NCI-H1092 treated with DMSO at 0.1 percent for 48 hours (cell line): ENCODE measurements at regions not wholly inside any gene's neighbourhood (a gene's known extent, or its start where the extent isn't known, plus 50 kb on each side); places are given as distances from the start of the nearest gene placed in this dataset.
"Not testable (repeated sequence)": the region's sequence is repeated elsewhere in the genome, so short reads cannot be mapped to it uniquely, and the experiment has no call there.

Experiments
- DNase-seq: peaks from one replicate; lab custom pipeline; 2025; lab: John Stamatoyannopoulos, UW

- DNase-seq, result no peak
These were observed 237.2 kb downstream of the ASMT start for GRCh38 chrX:1852082-1852481.

GRCh38 chrX:1853447-1853846 is 238.6 kb downstream of the ASMT start:
- no peak for DNase-seq

DNA sequence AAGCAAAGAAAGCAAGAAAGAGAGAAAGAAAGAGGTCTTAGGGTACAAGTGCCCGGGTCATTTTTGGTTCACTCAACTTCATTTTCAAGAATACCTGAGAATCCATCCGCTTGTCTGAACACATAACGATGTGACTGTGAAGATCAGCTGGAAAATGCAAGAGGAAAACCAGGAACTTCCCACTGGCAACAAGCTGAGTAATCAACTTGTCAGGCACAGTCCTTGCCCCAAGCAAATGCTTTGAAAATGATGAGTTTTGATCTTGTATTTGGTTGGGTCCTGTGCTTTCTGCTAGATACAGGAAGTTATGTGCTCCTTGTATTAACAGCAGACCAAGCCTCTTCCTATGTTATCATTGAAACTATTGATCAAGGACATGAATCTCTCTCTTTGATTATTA is 239.1 kb downstream of the ASMT start:
- DNase-seq, result no peak

- DNase-seq, result not testable (repeated sequence)
These were observed 240.0 kb downstream of the ASMT start for GRCh38 chrX:1854861-1855260.

DNA sequence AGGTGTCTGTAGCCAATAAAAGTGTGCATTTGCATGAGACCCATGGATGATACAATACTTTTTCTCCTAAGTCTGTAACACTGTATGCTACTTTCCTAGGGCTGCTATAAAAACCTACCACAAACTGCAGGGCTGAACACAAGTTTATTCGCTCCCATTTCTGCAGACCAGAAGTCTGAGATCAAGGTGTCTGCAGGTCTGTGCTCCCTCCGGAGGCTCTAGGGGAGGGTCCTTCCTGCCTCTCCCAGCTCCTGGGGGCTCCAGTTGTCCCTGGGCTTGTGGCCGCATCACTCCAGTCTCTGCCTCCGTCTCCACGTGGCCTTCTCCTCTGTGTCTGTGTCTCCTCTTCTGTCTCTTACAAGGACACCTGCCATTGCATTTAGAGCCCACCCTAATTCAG is 244.4 kb downstream of the ASMT start:
- not testable (repeated sequence) for DNase-seq

DNA sequence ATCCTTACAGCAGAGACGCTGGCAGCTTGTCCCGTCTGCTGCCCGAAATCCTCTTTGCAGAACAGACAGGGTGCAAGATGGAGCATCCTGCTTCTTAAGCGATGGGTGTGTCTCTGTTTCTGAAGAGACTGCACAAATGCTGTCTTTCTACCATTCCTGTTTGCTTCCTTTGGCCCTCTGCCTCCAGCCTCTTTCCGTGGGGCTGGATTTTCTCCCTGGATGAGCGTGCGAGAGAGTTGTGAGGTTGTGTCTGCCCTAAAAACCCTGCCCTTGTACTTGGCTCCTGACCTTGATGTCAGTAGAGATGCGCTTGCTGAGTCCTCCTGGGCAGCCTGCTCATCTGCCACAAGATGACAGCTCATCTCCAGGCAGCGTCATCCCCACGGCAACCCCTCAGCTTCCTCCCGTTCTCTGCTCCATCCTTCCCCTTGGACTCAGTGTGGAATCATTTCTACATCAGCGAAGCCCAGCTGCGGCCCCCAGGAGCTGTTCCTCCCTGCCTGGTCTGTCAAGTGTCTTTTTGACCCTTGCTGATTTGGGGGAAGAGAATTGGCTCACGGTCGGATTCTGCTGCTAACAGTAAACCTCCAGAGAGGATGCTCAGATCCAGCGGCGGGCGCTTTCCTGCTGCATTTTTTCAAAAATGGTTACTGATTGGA is 246.2 kb downstream of the ASMT start:
- no peak for DNase-seq

DNA sequence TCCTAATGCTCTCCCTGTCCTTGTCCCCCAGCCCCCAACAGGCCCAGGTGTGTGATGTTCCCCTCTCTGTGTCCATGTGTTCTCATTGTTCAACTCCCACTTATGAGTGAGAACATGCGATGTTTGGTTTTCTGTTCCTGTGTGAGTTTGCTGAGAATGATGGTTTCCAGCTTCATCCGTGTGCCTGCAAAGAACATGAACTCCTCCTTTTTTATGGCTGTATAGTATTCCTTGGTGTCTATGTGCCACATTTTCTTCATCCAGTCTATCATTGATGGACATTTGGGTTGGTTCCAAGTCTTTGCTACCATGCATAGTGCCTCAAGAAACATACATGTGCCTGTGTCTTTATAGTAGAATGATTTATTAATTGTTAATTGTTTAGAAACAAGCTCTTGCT is 249.1 kb downstream of the ASMT start:
- DNase-seq, result not testable (repeated sequence)

DNA sequence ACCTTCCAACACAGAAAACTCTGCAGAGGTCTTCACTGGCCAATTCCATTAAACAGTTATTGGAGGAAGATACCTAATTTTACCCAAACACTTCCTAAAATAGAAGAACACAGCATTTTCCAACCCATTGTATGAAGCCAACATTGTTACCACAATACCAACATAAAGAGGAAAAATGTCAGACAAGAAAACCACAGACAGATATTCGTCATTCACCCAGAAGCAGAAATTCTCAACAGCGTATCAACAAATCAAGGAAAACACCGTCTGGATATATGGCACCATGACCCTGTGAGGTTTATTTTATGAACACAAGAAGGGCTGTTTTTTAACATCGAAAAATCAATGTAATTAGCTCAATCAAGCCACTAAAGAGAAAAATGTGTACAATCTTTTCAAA is 255.6 kb downstream of the ASMT start:
- DNase-seq, result no peak

- no peak for DNase-seq
These were observed 257.0 kb downstream of the ASMT start for GRCh38 chrX:1871887-1872286.

GRCh38 chrX:1873671-1874070 is 258.8 kb downstream of the ASMT start:
- DNase-seq, result no peak

DNA sequence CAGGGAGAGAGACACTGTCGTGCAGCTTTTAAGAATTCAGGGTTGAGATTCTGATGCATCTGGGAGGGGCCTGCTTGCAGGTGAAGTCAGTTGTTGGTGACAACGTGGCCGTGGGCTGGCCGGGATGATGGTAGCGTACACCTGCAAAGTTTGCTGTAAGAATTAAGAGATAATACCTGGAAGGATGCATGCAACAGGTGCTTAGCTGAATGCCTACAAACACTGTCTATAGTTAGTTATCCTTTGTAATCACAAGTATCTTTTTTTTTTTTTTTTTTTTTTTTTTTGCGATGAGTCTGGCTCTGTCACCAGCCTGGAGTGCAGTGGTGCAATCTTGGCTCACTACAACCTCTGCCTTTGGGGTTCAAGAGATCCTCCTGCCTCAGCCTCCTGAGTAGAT is 259.6 kb downstream of the ASMT start:
- no peak for DNase-seq

DNA sequence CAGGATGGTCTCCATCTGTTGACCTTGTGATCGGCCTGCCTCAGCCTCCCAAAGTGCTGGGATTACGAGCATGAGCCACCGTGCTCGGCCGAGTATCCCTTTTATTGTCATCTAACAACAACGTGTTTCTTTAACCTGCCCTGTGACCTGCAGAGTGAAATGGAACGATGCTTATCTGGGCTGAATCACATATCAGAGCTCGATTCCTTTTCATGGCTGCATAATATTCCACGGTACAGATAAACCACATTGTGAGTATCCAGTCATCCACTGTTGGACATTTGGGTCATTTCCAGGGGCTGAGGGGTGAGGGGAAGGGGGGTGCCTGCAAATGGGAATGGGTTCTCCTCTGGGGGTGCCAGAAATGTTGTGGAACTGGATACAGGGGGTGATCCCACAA is 260.0 kb downstream of the ASMT start:
- no peak for DNase-seq

GRCh38 chrX:1876041-1876440 is 261.2 kb downstream of the ASMT start:
- DNase-seq, result no peak

- DNase-seq, result no peak
These were observed 262.9 kb downstream of the ASMT start for GRCh38 chrX:1877780-1878179.

GRCh38 chrX:1880884-1881817 is 266.3 kb downstream of the ASMT start:
- DNase-seq, result not testable (repeated sequence)

- DNase-seq, result no peak
These were observed 268.9 kb downstream of the ASMT start for GRCh38 chrX:1883772-1884171.

DNA sequence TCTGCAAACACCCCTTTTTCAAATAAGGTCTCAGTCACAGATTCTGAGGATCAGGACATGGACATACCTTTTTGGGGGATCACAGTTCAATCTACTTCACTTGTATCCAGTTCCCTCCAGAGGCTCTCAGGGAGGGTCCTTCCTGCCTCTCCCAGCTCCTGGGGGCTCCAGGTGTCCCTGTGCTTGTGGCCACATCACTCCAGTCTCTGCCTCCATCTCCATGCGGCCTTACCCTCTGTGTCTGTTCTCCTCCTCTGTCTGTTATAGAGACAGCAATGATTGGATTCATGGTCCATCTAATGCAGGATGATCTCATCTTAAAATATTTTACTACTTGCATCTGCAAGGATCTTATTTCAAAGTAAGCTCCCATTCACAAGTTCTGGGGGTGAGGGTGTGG is 269.6 kb downstream of the ASMT start:
- no peak for DNase-seq

GRCh38 chrX:1885116-1885515 is 270.3 kb downstream of the ASMT start:
- DNase-seq, result no peak

DNA sequence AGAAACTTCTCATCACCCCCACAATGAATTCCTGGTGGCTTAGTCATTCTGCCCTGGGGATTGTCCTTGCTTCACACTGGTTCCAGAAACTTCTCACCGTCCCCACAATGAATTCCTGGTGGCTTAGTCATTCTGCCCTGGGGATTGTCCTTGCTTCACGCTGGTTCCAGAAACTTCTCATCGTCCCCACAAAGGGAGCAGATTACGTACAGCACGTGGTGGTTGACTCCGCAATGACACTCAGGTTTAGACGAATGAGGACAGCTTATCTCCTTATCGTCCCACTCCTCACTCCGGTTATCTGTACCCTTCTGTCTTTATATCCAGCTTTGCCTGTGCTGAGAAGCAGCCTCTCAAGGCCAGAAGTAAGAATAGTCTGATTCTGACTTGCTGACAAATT is 273.4 kb downstream of the ASMT start:
- not testable (repeated sequence) for DNase-seq

DNA sequence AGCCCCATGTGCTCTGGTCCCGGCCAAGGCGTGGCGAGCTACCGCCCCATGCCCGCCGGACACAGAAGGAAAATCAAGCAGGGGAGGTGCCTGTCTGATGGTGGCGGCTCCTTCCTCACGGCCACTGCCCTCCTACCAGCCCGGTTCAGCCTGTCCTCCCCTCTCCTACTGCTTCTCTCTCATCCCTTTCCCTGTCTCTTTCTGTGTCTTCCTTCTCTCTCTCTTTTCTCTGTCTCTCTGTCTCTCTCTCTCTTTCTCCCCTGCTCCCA is 279.1 kb downstream of the ASMT start:
- no peak for DNase-seq

GRCh38 chrX:1894740-1895139 is 279.9 kb downstream of the ASMT start:
- DNase-seq, result no peak

GRCh38 chrX:1895583-1895982 is 280.7 kb downstream of the ASMT start:
- DNase-seq, result no peak

DNA sequence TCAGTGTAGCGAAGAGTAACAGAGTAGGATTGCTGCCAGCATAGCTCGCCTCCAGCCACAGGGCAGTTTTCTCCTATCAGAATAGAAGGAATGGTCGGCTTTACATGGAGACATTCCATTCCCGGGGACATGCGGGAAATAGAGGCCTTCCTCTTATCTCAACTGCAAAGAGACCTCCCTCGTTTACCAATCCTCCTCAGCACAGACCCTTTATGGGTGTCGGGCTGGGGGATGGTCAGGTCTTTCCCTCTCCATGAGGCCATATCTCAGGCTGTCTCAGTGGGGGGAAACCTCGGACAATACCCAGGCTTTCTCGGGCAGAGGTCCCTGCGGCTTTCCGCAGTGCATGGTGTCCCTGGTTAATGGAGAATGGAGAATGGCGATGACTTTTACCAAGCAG is 285.0 kb downstream of the ASMT start:
- no peak for DNase-seq

GRCh38 chrX:1902901-1903235 is 288.0 kb downstream of the ASMT start:
- no peak for DNase-seq
